HG02970 (cell line): ENCODE measurements at regions not wholly inside any gene's neighbourhood (a gene's known extent, or its start where the extent isn't known, plus 50 kb on each side); places are given as distances from the start of the nearest gene placed in this dataset.
"Not testable (repeated sequence)": the region's sequence is repeated elsewhere in the genome, so short reads cannot be mapped to it uniquely, and the experiment has no call there.

Experiments used
- ATAC-seq: cut with Tn5 transposase; IDR thresholded peaks from one replicate; pipeline ENCODE4 v1.9.1; 2021; ENCODE audit warnings: mild to moderate bottlenecking, moderate library complexity, moderate number of reproducible peaks; ENCODE audit not compliant: unreplicated experiment, low FRiP score

DNA sequence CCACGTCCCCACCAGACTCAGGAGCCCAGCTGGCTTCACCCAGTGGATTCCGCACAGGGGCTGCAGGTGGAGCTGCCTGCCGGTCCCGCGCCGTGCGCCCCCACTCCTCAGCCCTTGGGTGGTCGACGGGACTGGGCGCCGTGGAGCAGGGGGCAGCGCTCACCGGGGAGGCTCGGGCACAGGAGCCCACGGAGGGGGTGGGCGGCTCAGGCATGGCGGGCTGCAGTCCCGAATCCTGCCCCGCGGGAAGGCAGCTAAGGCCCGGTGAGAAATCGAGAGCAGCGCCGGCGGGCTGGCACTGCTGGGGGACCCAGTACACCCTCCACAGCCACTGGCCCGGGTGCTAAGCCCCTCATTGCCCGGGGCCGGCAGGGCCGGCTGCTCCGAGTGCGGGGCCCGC, 855.0 kb upstream of the SLC35B3 start:
- not testable (repeated sequence) for ATAC-seq

GRCh38 chr6:9272671-9273070, 837.3 kb upstream of the SLC35B3 start:
- ATAC-seq = no peak

DNA sequence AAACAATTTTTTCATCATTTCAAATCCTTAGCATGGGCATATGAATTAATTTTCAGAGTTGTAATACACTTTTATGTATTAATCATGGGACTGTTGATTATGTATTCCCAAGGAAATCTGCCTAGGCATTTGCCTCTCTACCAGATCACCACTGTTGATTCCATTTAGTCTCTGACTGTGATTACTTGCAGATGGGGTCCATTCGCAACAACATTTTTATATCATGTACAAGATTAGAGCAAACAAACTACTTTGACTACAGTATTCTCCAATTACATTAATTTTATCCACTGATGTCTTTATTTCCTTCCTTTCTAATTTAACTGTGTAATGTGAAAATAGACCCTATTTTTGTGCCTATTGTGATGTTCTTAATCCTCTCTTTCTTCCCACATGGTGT, 831.4 kb upstream of the SLC35B3 start:
- no peak for ATAC-seq

DNA sequence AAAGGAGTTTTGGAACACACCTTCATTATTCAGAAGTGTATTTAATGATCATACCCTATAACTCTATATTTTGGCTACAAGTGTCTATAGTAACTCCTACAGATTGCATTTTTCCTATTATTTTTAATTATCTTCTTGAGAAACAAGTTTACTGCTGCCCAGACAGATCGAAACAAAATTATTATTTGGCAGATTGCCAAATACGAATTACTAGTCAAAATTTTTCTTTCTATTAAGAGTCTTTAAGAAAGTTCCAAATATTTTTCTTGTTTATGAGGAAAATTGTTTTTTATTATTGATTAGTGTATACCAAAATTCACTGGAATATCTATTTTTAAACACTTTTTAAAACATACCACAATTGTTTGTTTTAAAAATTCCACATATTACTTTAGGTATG, 821.9 kb upstream of the SLC35B3 start:
- no peak for ATAC-seq

GRCh38 chr6:9254251-9254650, 818.9 kb upstream of the SLC35B3 start:
- no peak for ATAC-seq

DNA sequence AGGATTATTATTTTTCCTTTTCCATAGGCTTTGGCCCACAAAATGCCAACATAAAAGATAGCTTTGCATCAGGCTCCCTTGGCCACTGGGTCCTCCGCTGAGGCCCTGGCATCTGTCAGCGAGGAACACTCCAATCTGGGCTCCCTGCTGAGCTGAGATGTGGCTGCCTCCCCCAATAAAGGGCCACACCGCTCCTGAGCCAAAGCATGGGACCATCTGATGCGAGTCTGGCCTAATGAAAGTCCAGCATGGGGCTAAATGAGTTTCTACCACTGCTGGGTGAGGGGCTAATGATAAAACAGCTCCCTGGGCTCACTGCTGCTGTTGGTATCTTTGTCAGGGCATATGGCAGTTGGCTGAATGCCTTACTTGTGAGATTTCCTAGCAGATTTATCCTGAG, 817.5 kb upstream of the SLC35B3 start:
- ATAC-seq = no peak

DNA sequence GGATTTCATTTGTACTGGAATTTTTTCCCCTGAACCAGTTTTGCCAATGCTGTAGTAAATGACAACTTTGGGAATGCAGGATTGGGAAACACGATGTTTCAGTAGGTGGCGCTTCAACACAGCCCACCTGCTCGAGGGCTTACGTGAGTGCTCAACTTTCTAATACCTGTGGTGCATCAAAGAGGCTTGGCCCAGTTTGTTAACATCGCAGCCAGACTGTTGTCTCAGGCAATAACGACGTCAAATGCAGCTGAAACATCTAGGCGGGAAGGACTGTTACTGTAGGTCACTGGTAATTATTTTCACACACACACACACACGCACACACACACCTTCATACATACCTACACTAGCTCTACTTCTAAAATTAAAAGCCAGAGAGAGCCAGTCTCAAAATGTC, 815.5 kb upstream of the SLC35B3 start:
- no peak for ATAC-seq

- ATAC-seq = no peak
Measured at GRCh38 chr6:9248133-9248532, 812.8 kb upstream of the SLC35B3 start.

GRCh38 chr6:9240861-9241260, 805.5 kb upstream of the SLC35B3 start:
- ATAC-seq = no peak

GRCh38 chr6:9236443-9236842, 801.1 kb upstream of the SLC35B3 start:
- no peak for ATAC-seq

GRCh38 chr6:9233686-9234085, 798.3 kb upstream of the SLC35B3 start:
- no peak for ATAC-seq

DNA sequence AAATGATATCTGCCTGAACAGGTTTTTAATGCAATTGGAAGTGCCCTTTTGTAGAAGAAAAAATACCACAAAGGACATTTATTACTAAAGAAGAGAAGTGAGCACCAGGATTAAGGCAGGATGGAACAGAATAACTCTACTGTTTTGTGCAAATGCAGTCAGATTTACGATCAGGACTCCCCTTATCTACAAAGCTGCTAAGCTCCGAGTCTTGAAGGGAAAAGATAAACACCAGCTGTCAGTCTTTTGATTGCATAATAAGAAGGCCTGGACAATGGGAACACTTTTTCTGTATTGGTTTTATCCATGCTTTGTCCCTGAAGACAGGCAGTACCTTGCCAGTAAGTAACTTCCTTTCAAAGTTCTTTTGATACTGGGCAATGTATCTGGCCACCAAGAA, 797.9 kb upstream of the SLC35B3 start:
- ATAC-seq = no peak

DNA sequence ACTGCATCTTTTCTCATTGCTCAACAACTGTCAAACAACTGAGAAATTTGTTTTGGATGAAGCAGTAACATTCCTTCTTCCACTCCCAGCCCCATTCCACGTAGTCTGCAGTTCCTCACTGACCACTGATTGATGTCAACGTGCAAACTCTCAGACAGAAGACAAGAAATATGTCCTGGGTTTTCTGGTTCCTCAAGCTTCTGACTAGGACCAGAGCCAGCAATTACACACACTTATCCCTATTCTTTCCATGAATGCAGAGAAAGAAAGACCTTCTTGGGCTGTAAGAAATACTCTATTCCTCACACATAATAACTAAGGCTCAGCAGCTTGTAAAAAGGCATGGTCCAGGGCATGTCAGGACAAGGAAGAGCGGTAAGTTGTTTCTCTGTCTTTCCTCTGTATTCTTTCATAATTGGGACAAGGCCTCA, 790.1 kb upstream of the SLC35B3 start:
- no peak for ATAC-seq

GRCh38 chr6:9224539-9224938, 789.2 kb upstream of the SLC35B3 start:
- no peak for ATAC-seq

GRCh38 chr6:9213717-9214116, 778.4 kb upstream of the SLC35B3 start:
- not testable (repeated sequence) for ATAC-seq

DNA sequence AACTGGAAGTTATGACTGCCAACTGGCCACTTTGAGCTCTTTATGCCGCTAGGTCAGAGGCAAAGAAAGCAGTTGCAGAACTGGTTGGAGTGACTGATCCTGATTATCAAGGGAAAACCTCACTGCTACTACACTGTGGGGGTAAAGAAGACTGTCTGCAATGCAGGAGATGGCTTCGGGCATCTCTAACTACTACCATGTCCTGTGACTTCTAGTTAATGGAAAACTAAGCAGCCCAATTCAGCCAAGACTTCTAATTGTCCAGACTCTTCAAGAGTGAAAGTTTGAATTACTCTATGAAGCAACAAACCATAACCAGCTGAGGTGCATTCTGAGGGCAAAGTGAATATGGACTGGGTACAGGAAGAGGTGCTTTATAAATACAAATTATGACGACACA, 773.6 kb upstream of the SLC35B3 start:
- ATAC-seq = no peak

DNA sequence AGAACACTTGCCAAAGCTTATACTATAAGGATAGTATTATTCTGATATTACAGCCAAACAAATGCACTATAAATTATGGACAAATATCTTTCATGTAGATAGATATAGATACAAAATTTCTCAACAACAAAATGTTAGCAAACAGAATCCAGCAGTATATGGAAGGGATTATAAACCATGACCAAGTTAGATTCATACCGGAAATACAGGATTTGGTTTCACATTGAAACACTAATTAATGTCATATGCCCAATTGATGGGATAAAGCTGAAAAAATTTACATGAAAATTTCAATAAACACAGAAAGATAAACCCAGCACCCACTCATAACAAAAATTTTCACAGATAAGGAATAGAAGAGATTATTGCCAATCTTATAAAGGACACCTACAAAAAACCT, 770.3 kb upstream of the SLC35B3 start:
- no peak for ATAC-seq

DNA sequence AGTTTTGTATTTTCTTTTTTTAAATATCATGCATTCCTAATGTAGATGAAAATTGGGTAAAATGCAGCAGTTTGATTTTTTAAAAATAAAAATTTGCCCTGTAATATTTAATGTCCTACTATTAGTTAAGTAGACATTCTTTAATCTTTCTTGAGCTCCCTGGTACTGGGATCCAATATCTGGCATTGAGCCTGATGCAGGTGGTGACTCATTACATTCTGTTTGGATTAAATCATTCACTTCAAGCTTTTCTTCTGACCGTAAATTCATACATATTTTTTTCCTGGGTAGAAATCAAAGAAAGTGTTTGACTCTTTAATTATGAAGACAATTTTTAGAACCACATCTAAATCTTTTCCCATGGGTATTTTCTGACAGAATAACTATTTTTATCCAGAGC, 768.8 kb upstream of the SLC35B3 start:
- ATAC-seq = no peak

DNA sequence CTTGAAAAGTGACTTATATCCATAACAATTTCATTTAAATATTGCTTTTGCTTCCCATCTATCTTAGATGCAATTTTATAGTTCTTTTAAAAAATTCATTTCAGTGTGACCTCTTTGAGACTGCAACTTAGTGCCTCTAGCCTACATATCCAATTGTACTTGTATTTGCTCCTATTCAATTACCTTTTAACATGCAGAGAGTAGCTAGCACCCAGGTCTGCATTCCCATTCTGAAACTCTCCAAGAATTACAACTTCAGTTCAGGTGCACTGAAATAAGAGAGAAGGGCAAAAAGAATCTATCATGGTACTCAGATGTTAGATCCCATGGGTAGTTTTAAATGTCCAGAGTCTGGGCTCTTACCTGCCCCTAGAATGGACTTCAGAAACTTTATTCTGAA, 765.4 kb upstream of the SLC35B3 start:
- ATAC-seq = no peak

GRCh38 chr6:9197726-9198125, 762.4 kb upstream of the SLC35B3 start:
- ATAC-seq = no peak

DNA sequence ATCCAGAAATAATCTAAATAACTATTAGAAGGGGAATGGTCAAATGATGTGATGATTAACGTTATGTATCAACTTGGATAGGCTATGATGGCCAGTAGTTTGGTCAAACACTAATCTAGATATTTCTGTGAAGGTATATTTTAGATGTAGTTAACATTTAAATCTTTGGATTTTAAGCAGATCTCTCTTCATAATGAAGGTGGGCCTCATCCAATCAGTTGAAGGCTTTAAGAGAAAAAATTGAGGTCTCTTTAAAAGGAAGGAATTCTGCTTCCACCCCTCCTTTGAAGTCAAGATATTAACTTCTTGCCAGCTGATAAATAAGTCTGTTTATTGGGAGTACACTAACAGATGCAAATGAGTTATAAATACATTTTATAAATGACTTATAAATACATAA, 760.0 kb upstream of the SLC35B3 start:
- no peak for ATAC-seq

GRCh38 chr6:9192405-9192909, 757.1 kb upstream of the SLC35B3 start:
- no peak for ATAC-seq

DNA sequence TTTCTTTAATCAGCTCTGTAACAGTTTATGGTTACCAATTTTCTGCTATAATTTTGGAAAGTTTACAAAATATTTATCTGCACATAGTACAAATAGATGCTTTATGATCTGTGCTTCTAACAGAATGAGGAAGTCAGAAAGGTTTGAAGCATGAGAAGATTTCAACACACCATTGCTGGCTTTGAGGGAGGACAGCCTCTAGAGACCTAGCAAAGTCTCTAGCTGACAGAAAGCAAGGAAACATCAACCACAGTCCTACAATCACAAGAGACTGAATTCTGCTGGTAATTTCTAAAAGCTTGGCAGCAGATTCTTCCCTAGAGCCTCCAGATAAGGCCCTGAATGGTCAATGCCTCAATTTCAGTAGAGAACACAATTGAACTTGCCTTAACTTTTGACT, 750.8 kb upstream of the SLC35B3 start:
- no peak for ATAC-seq
